Pancreas (tissue), 10 donors: ENCODE measurements at regions not wholly inside any gene's neighbourhood (a gene's known extent, or its start where the extent isn't known, plus 50 kb on each side); places are given as distances from the start of the nearest gene placed in this dataset.
"Not testable (repeated sequence)": the region's sequence is repeated elsewhere in the genome, so short reads cannot be mapped to it uniquely, and the experiment has no call there.

Experiments used
- ATAC-seq, 4 donors: fragments of 200-7000 bp; cut with Tn5 transposase; one replicate each; pipeline versions ENCODE4 v1.8.0 to v1.9.1; 2020; ENCODE audit warnings: mild to moderate bottlenecking in 4 of 4, moderate library complexity in 4 of 4
- DNase-seq, 6 donors: peaks; one replicate each; pipeline ENCODE4 v3.0.0-alpha.2; 2020
- FAIRE-seq: peaks from 2 replicates; lab custom pipeline; 2012; peaks lifted over from hg19 to GRCh38; lab: Jason Lieb, UNC
- H3K27ac ChIP-seq, 4 donors: fragments of 200-600 bp; sonication (generic); 1 replicate in 3 of 4; 2 replicates in 1 of 4; pipeline versions ENCODE4 v1.5.0 to v1.8.0; 2020
- H3K27me3 ChIP-seq, 4 donors: fragments of 200-600 bp; one replicate each; pipeline ENCODE4 v1.8.0; 2021
- H3K36me3 ChIP-seq, 3 donors: fragments of 200-600 bp; sonication (generic) in 1 of 3; one replicate each; pipeline versions ENCODE4 v1.5.0 to v1.8.0; 2020 to 2021
- H3K4me1 ChIP-seq, 3 donors: fragments of 200-600 bp; one replicate each; pipeline ENCODE4 v1.8.0; 2021
- H3K4me3 ChIP-seq, 4 donors: fragments of 200-600 bp; sonication (generic) in 2 of 4; one replicate each; pipeline versions ENCODE4 v1.5.0 to v1.8.0; 2020 to 2021
- H3K9me3 ChIP-seq, 4 donors: fragments of 200-600 bp; one replicate each; pipeline ENCODE4 v1.8.0; 2021
- WGBS, 2 donors: extraction: QIAGEN DNeasy Blood & Tissue Kit; methylation state at CpG; one replicate each; pipeline ENCODE4 v1.1.7; 2013; 5-methylcytosine and 5-hydroxymethylcytosine counted together
- intact Hi-C, 3 donors: fragments of 100-400 bp; cut with DNase I; formaldehyde crosslinking; loops; one replicate each; pipeline versions ENCODE4 v1.11.1 to v1.14.2; 2022
- TF ChIP-seq, protein P1 (sequence below), 4 donors: fragments of 200-600 bp; sonication (generic) in 3 of 4; IDR thresholded peaks; one replicate each; pipeline versions ENCODE4 v1.5.0 to v1.8.0; 2021; ENCODE audit warnings: antibody characterized with exemption in 4 of 4
- donor health status: healthy with polysubstance abuse.
- donor health status: DM: no; HTN: no; CAD: no; lungs with moderate emphysema.
- donor health status: DM: no; HTN: no; CAD: no.
- donor health status: control.
- donor health status: control.
- donor health status: Bipolar disorder and iron deficiency.
- donor health status: DM: yes; HTN: yes; CAD: no.
- donor health status: DM: no; HTN: no; CAD: no.
- donor health status: DM: no; HTN: no; CAD: no.
- donor health status: DM: yes; HTN: yes; CAD: no.

DNA sequence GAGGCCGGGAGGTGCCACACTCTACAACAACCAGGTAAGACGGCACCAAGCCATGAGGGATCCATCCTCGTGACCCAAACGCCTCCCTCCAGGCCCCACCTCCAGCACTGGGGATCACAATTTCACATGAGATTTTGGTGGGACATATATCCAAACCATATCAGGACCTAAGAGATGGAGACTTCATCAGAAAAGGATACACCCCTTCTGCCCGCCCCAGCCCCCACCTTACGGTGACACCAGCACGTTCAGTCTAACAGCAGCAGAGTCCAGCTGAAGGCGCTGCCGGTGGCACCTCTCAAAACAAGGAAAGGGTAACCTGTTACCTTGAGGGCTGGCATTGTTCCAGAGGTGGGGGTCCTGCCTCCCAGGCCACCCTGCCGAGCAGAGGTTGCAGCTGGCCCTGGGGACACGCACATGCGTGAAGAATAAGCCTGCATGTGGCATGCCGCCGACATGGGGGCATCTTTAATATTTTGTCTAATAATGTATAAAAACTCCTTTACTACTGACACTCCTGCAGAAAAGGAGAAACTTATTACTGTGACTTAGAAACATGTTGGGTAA lies 154.4 kb downstream of the GALR1 start:
- ATAC-seq (no peak), DNase-seq (peak in 1 of 6 donors; percentile 17), FAIRE-seq (no peak)
- Histone ChIP-seq H3K4me1 (no peaks in the 10 kb centered on the region), H3K27me3 (no peaks in the 10 kb centered on the region), H3K27ac (no peak overlapping the region), H3K9me3 (no peaks in the 10 kb centered on the region), H3K4me3 (no peak overlapping the region), H3K36me3 (no peaks in the 10 kb centered on the region)
- WGBS, 2 donors = 81 to 86% methylated on average over 14 of the region's 14 CpGs
- TF ChIP-seq, protein P1, sequence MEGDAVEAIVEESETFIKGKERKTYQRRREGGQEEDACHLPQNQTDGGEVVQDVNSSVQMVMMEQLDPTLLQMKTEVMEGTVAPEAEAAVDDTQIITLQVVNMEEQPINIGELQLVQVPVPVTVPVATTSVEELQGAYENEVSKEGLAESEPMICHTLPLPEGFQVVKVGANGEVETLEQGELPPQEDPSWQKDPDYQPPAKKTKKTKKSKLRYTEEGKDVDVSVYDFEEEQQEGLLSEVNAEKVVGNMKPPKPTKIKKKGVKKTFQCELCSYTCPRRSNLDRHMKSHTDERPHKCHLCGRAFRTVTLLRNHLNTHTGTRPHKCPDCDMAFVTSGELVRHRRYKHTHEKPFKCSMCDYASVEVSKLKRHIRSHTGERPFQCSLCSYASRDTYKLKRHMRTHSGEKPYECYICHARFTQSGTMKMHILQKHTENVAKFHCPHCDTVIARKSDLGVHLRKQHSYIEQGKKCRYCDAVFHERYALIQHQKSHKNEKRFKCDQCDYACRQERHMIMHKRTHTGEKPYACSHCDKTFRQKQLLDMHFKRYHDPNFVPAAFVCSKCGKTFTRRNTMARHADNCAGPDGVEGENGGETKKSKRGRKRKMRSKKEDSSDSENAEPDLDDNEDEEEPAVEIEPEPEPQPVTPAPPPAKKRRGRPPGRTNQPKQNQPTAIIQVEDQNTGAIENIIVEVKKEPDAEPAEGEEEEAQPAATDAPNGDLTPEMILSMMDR (IDR thresholded peaks at IDR 0.05) = no peak
- intact Hi-C loops = no loop called here

DNA sequence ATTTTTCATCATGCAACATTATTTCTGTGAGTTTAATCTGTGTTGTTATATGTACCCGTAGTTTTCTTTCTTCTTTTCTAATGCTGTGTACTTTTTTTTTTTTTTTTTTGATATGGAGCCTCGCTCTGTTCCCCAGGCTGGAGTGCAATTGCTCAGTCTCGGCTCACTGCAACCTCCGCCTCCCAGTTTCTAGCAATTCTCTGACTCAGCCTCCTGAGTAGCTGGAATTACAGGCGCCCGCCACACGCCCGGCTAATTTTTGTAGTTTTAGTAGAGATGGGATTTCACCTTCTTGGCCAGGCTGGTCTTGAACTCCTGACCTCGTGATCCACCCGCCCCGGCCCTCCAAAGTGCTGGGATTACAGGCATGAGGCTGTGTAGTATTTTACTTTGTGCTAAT lies 155.4 kb downstream of the GALR1 start:
- TF ChIP-seq, protein P1 (IDR thresholded peaks at IDR 0.05) = no peak
- no peak overlapping the region for H3K4me3 ChIP-seq
- DNase-seq (no peak), ATAC-seq (no peak), FAIRE-seq (no peak)
- intact Hi-C loops = no loop called here
- 84 to 88% methylated on average over 11 of the region's 11 CpGs for WGBS, 2 donors
- H3K36me3 ChIP-seq = no peaks in the 10 kb centered on the region
- no peaks in the 10 kb centered on the region for H3K4me1 ChIP-seq
- H3K27ac ChIP-seq = no peak overlapping the region
- no peaks in the 10 kb centered on the region for H3K9me3 ChIP-seq
- no peaks in the 10 kb centered on the region for H3K27me3 ChIP-seq

DNA sequence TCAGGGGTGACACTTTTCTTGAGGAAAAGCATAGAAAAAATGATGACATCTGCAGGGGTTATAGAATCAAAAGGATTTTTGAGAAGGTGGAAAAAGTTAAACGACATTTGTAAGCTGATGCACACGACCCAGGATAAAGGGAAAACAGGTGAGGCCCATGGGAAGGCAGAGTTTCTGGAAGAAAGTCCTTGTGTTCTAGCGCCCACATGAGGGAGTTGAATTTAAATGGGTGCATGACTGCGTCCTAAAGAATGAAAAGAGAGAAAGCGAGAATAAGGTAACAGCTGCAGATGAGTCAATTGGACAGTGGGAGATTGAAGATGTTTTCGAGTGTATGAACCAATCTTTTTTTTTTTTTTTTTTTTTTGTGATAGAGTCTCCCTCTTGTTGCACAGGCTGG lies 158.1 kb downstream of the GALR1 start:
- 42 to 59% methylated on average over 6 of the region's 6 CpGs for WGBS, 2 donors
- FAIRE-seq = no peak

DNA sequence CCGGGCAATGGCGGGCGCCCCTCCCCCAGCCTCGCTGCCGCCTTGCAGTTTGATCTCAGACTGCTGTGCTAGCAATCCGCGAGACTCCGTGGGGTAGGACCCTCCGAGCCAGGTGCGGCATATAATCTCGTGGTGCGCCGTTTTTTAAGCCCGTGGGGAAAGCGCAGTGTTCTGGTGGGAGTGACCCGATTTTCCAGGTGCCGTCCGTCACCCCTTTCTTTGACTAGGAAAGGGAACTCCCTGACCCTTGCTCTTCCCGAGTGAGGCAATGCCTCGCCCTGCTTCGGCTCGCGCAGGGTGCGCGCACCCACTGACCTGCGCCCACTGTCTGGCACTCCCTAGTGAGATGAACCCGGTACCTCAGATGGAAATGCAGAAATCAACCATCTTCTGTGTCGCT lies 171.9 kb downstream of the GALR1 start:
- H3K9me3 ChIP-seq, H3K4me3 ChIP-seq, H3K27ac ChIP-seq, H3K36me3 ChIP-seq, H3K4me1 ChIP-seq, FAIRE-seq, H3K27me3 ChIP-seq, DNase-seq, intact Hi-C loops, ATAC-seq: not testable (repeated sequence)
- WGBS, 2 donors = 83 to 94% methylated on average over 11 to 28 of the region's 28 CpGs

More for the DNA sequence above, 158.1 kb downstream of the GALR1 start:
- TF ChIP-seq, protein P1 (IDR thresholded peaks at IDR 0.05) = no peak
- Histone ChIP-seq H3K27ac (no peak overlapping the region), H3K27me3 (no peaks in the 10 kb centered on the region), H3K9me3 (no peaks in the 10 kb centered on the region), H3K4me1 (no peaks in the 10 kb centered on the region), H3K4me3 (no peak overlapping the region), H3K36me3 (no peaks in the 10 kb centered on the region)
- ATAC-seq (no peak), DNase-seq (no peak)
- intact Hi-C loops = no loop called here

DNA sequence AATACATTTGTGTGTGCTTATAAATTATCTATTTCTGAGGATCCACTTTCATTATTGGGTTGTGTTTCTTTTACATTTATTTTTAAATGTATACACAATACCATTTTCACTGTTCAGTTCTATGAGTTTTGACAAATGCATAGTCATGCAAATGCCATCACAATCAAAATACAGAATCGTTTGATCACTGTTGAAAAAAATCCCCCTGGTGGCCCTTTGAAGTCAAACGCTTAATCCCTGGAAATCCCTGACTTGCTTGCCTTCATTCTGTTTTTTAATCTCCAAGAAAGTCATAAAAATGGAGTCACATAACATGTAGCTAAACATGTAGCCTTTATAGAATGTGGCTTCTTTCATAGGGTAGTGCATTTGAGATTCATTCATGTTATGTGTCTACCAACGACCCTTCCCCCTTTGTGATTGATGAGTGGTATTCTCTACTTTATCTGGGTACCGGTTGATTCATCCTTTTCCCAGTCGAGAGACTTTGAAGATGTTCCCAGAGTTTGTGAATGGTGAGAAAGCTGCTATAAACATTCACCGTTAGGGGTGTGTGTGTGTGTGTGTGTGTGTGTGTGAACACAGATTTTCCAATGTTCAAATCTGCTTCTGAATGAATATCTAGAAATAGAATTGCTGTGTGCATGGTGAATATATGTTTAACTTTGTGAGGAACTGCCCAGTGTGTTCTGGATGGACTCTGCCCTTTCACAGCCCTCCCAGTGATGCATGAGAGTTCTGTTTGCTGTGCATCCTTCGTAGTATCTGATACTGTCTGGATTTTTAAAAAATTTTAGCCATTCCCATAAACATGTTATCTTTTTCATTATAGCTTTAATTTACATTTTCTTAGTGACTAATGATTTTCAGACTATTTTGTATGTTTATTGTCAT lies 173.6 kb downstream of the GALR1 start:
- DNase-seq (no peak), ATAC-seq (no peak), FAIRE-seq (no peak)
- no peaks in the 10 kb centered on the region for H3K9me3 ChIP-seq
- no peaks in the 10 kb centered on the region for H3K4me1 ChIP-seq
- intact Hi-C loops = no loop called here
- no peaks in the 10 kb centered on the region for H3K36me3 ChIP-seq
- no peak overlapping the region for H3K27ac ChIP-seq
- WGBS, 2 donors = 25% methylated on average over 7 of the region's 7 CpGs
- TF ChIP-seq, protein P1 (IDR thresholded peaks at IDR 0.05) = no peak
- H3K4me3 ChIP-seq = no peak overlapping the region
- H3K27me3 ChIP-seq = no peaks in the 10 kb centered on the region
